Hematopoietic multipotent progenitor cell treated with erythropoietin and hydrocortisone succinate and interleukin-3 and kit ligand, for 8 days (in vitro differentiated cells): ENCODE measurements at regions not wholly inside any gene's neighbourhood (a gene's known extent, or its start where the extent isn't known, plus 50 kb on each side); places are given as distances from the start of the nearest gene placed in this dataset.
"Not testable (repeated sequence)": the region's sequence is repeated elsewhere in the genome, so short reads cannot be mapped to it uniquely, and the experiment has no call there.

Source experiments
- DNase-seq: peaks from one replicate; pipeline ENCODE4 v3.0.0-alpha.2; 2015

GRCh38 chr3:27779176-27779575 lies 57.1 kb upstream of the EOMES start:
- DNase-seq, result no peak

- no peak for DNase-seq
Observed at GRCh38 chr3:27789420-27789819, 67.3 kb upstream of the EOMES start.

GRCh38 chr3:27791956-27792355 lies 69.8 kb upstream of the EOMES start:
- DNase-seq, result no peak

GRCh38 chr3:27792869-27793268 lies 70.7 kb upstream of the EOMES start:
- no peak for DNase-seq

GRCh38 chr3:27794211-27794610 lies 72.1 kb upstream of the EOMES start:
- DNase-seq, result no peak

- DNase-seq, result no peak
Observed at GRCh38 chr3:27796365-27796875, 74.3 kb upstream of the EOMES start.

GRCh38 chr3:27797773-27798172 lies 75.7 kb upstream of the EOMES start:
- DNase-seq, result no peak

GRCh38 chr3:27800261-27800660 lies 78.1 kb upstream of the EOMES start:
- no peak for DNase-seq

GRCh38 chr3:27802425-27802824 lies 80.3 kb upstream of the EOMES start:
- no peak for DNase-seq

GRCh38 chr3:27802849-27803248 lies 80.7 kb upstream of the EOMES start:
- no peak for DNase-seq

- DNase-seq, result no peak
Observed at GRCh38 chr3:27805282-27805681, 83.2 kb upstream of the EOMES start.

GRCh38 chr3:27813255-27813654 lies 91.1 kb upstream of the EOMES start:
- DNase-seq, result no peak

GRCh38 chr3:27821609-27822008 lies 99.5 kb upstream of the EOMES start:
- not testable (repeated sequence) for DNase-seq

- DNase-seq, result no peak
Observed at GRCh38 chr3:27824312-27825200, 102.4 kb upstream of the EOMES start.

- DNase-seq, result no peak
Observed at GRCh38 chr3:27826448-27826847, 104.3 kb upstream of the EOMES start.

- DNase-seq, result no peak
Observed at GRCh38 chr3:27827041-27827440, 104.9 kb upstream of the EOMES start.

- no peak for DNase-seq
Observed at GRCh38 chr3:27840807-27841594, 118.9 kb upstream of the EOMES start.

- DNase-seq, result no peak
Observed at GRCh38 chr3:27844052-27844675, 122.0 kb upstream of the EOMES start.

- DNase-seq, result no peak
Observed at GRCh38 chr3:27847697-27848096, 125.6 kb upstream of the EOMES start.

GRCh38 chr3:27848826-27849225 lies 126.7 kb upstream of the EOMES start:
- no peak for DNase-seq

GRCh38 chr3:27859821-27860220 lies 137.7 kb upstream of the EOMES start:
- no peak for DNase-seq

- DNase-seq, result no peak
Observed at GRCh38 chr3:27861046-27862036, 139.2 kb upstream of the EOMES start.
